ENCODE measurements at regions not wholly inside any gene's neighbourhood (a gene's known extent, or its start where the extent isn't known, plus 50 kb on each side); places are given as distances from the start of the nearest gene placed in this dataset.

DNA sequence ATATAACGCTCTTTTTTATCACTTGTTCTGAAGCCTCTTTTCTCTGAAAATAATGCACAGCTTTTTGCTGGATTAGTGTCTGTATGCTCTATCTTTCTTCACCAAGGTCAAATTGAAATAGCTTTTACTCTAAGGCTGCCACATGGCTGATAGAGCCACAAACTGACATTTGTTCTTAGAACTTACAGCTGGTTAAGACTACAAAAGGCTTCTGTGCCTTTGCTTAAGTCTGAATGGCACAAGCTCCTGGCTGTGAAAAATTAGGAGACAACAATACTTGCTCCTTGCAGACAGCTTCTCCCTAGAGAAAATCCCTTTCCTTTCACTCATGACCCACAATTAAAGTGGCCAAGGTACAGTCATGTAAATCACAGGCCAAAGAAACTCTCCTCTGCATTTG lies 515.3 kb downstream of the DSC3 start:
- TF ChIP-seq TCF4 (CRISPR knock-in tag; IDR thresholded peaks at IDR 0.05; ENCODE audit: borderline replicate concordance) (no peak), ZFP3 (CRISPR knock-in tag; IDR thresholded peaks at IDR 0.05) (no peak), PPARA (CRISPR knock-in tag; IDR thresholded peaks at IDR 0.05; ENCODE audit: borderline replicate concordance) (no peak), ESRRG (CRISPR knock-in tag; IDR thresholded peaks at IDR 0.05) (no peak), OSR1 (CRISPR knock-in tag; IDR thresholded peaks at IDR 0.05) (no peak), GLIS3 (CRISPR knock-in tag; IDR thresholded peaks at IDR 0.05) (no peak), RARB (CRISPR knock-in tag; IDR thresholded peaks at IDR 0.05) (no peak), ISL1 (CRISPR knock-in tag; IDR thresholded peaks at IDR 0.05) (no peak), ZC3H10 (CRISPR knock-in tag; IDR thresholded peaks at IDR 0.05) (no peak)
- TF ChIP-seq, protein P1, sequence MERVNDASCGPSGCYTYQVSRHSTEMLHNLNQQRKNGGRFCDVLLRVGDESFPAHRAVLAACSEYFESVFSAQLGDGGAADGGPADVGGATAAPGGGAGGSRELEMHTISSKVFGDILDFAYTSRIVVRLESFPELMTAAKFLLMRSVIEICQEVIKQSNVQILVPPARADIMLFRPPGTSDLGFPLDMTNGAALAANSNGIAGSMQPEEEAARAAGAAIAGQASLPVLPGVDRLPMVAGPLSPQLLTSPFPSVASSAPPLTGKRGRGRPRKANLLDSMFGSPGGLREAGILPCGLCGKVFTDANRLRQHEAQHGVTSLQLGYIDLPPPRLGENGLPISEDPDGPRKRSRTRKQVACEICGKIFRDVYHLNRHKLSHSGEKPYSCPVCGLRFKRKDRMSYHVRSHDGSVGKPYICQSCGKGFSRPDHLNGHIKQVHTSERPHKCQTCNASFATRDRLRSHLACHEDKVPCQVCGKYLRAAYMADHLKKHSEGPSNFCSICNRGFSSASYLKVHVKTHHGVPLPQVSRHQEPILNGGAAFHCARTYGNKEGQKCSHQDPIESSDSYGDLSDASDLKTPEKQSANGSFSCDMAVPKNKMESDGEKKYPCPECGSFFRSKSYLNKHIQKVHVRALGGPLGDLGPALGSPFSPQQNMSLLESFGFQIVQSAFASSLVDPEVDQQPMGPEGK (CRISPR knock-in tag; IDR thresholded peaks at IDR 0.05; ENCODE audit: borderline replicate concordance): no peak
- TF ChIP-seq, protein P2, sequence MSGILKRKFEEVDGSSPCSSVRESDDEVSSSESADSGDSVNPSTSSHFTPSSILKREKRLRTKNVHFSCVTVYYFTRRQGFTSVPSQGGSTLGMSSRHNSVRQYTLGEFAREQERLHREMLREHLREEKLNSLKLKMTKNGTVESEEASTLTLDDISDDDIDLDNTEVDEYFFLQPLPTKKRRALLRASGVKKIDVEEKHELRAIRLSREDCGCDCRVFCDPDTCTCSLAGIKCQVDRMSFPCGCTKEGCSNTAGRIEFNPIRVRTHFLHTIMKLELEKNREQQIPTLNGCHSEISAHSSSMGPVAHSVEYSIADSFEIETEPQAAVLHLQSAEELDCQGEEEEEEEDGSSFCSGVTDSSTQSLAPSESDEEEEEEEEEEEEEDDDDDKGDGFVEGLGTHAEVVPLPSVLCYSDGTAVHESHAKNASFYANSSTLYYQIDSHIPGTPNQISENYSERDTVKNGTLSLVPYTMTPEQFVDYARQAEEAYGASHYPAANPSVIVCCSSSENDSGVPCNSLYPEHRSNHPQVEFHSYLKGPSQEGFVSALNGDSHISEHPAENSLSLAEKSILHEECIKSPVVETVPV (CRISPR knock-in tag; IDR thresholded peaks at IDR 0.05): no peak
- TF ChIP-seq, protein P3, sequence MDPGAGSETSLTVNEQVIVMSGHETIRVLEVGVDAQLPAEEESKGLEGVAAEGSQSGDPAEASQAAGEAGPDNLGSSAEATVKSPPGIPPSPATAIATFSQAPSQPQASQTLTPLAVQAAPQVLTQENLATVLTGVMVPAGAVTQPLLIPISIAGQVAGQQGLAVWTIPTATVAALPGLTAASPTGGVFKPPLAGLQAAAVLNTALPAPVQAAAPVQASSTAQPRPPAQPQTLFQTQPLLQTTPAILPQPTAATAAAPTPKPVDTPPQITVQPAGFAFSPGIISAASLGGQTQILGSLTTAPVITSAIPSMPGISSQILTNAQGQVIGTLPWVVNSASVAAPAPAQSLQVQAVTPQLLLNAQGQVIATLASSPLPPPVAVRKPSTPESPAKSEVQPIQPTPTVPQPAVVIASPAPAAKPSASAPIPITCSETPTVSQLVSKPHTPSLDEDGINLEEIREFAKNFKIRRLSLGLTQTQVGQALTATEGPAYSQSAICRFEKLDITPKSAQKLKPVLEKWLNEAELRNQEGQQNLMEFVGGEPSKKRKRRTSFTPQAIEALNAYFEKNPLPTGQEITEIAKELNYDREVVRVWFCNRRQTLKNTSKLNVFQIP (CRISPR knock-in tag; IDR thresholded peaks at IDR 0.05; ENCODE audit: borderline replicate concordance, low read depth): no peak

All from SK-N-SH treated with all-trans-retinoic acid at 6 μM for 48 hours (cell line).